HG02588 (cell line): ENCODE measurements at regions not wholly inside any gene's neighbourhood (a gene's known extent, or its start where the extent isn't known, plus 50 kb on each side); places are given as distances from the start of the nearest gene placed in this dataset.

Experiments used
- ATAC-seq: cut with Tn5 transposase; IDR thresholded peaks from one replicate; pipeline ENCODE4 v1.9.1; 2021; ENCODE audit warnings: mild to moderate bottlenecking, moderate library complexity; ENCODE audit not compliant: unreplicated experiment

DNA sequence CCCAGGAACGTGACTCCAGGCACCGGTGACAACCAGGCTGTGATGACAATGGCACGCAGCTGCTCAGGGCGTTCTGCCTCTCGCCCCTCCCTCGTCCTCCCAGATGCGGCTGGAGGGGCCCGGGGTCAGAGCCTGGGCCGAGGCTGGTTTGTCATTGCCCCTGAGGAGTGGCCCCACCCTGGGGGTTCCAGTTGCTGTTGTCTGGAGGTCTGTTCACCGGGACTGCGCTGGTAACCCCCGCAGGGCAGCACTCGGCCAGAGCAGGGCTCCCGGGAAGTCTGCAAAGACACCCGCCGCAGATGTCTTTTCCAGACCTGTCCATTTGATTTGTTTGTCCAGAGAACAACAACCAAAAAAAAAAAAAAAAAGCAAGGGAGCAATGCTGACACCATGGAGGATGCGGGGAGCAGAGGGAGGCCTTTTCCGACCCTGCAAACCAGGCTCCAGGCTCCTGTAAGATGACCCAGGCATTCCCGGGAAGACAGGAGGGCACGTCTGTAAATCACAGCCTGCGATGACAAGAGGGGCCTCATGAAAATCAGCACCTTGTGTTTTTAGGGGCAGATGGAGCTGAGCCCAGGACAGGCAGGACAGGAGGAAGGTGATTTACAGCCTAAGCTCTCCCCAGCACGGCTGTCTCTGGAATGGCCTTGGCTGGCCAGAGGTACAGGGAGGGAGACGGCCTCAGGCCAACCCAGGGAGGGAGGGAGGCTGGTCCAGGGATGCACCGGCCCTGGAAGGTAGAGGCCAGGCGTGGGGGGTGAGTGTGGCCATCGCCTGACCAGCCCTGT lies 189.3 kb downstream of the ERMARD start:
- no peak for ATAC-seq

DNA sequence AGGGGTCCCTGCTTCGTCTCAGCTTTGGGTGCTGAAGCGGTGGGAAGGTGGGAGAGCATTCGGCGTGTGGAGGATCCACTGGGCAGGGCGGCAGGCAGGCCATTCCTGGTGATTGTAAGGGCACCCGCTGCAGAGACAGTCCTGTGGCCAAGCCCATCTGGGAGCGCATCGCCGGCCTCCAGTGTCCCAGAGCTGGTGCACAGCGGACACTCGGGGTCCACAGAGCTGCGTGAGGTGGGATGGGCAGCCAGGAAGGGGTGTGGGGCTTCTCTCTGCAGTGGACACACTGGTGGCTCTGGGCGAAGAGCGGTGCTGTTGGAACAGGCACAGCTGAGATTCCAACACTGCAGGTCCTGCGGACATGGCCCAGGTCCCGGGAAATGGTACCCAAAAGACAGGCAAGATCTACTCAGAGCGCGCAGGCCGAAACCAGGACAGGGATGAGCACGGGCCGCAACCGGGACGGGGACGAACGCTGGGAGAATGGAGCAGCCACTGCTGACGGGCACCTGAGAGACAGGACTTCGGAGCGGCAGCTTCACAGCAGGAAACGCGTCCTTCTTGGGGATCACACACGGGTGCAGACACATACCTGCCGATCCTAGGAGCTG lies 188.2 kb downstream of the ERMARD start:
- ATAC-seq: no peak

DNA sequence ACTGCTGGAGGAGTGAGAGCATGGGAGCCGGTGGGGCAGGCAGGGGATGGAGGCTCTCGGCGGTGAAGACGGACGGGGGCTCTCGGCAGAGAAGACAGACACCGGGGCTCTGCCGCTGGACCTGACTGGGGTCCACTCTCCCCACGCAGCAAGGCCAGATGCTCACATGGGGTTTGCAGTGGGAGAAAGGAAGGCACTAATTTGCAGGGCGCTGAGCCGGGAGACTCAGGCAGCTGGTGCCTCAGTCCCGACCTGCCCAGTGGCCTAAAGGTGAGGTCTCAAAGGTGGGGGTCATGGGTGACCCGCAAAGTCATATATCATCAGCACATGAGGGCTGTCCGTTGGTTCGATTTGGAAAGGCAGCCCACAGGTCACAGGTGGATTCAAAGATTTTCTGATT lies 187.3 kb downstream of the ERMARD start:
- no peak for ATAC-seq

DNA sequence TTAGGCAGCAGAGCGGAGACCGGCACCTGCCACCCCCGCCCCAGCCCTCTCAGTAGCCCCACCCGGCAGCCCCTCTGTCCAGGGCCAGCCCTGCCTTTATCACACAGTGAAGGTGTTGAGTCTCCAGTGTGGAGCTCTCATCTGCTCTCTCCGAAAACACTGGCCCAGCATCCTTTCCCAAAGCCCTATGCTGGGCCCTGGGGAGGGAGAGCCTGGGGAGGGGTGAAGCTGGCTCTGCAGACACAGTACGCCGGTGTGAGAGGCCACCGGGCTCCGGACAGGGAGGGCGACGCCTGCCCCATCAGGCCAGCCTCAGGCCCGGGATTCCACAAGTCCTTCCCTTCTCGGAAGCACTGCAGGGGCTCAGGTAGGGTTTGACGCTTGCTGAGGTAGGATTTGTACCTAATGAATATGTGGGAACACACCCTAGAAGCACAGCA lies 186.9 kb downstream of the ERMARD start:
- no peak for ATAC-seq

DNA sequence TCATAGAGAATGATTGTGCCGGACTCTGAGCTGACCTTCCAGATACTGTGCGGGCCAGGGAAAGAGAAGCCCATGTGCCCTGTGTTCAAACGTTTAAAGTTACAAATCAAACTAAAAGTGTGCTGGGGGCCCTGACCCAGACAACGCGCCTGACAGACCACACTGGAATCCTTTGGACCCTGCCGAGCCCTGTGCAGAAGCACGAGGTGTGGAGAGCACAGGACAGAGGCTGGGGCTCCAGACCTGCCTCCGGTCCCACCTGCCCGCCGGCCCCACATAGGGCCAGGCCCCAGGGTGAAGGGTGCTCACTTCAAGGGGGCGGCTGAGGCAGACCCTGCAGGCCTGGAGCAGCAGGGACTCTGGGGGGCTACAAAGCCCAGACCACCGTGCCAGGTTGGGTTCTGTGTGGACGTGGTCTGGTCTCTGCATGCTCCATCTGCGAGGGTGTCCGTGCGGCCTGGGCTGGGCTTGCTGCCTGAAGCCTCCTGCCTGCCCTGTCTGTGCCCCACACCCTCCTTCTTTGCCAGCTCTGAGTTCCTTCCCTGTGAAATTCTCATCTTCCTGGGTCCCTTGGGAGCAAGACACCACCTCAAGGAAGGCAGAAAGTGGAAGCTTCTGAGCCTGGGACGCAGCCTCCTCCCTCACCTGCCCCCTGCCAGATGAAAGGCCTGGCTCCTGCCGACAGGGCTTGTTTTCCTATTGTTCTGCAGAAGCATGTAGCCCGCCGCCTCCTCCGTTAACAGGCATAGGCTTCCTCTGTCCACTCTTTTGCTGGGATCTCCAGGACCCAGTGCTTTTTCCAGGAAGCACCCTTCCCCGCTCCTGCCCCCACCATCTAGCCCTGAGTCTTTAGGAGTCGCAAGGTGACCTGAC lies 186.2 kb downstream of the ERMARD start:
- no peak for ATAC-seq

DNA sequence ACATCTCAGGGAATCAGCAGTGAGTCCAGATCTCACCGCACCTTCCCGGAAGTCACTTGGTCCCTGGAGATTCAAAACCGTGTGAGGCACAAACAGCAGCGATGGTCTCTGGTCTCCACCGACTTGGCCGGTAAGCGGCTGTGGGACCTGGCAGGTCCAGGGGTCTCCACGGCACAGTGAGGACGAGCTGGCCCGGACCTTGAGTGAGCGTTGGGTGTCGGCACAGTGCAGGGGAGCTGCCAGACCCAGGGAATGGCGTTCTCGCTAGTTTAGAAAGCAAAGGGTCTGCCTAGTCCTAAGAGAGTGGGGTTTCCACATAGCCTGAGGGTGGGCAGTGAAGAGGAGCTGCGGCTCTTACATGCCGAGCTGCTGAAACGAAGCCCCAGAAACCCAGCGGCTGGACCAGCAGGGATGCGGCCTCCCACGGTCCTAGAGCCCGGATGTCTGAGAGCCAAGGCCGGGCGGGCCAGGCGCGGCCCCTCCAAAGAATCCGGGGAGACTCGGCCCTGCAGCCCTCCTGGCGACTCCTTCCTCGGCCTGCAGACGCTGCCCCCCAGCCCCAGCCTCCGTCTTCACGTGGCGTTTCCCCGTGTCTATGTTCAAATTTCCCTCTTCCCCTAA lies 185.0 kb downstream of the ERMARD start:
- ATAC-seq: no peak

DNA sequence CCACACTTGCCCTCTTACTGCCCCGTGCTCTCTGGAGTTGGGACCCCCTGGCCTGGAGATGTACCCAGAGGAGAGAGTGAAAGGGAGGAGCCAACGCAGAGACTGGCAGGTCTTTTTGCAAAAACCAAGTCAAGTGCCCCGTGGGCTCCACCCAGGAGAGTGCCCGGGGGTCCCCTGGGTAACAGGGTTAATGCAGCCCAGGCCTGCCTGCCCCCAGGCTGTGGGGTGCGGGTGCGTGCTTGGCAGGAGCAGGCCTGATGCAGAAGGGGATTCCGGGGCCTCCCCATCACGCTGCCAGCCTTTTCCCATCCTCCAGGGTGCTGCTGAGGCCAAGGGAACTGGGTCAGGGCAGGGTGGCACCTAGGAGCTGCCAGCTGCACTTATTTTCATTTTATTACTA lies 184.4 kb downstream of the ERMARD start:
- ATAC-seq: no peak

DNA sequence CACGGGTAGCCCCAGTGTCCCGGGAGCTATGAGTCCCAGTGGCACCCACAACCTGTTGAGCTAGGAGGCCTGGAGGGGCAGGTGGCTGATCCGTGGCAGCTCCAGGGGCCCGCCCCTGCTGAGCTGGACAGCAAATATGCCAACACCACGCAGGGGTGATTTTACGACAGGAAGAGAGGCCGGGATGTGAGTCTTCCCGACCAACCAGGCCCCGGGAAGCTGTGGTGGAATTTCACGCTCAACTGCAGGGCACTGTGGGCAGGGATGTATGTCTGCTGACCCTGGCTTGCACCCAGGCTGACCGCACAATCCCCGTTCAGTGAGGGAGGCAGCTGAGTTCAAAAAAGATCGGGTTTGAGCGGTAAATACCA lies 183.9 kb downstream of the ERMARD start:
- no peak for ATAC-seq

DNA sequence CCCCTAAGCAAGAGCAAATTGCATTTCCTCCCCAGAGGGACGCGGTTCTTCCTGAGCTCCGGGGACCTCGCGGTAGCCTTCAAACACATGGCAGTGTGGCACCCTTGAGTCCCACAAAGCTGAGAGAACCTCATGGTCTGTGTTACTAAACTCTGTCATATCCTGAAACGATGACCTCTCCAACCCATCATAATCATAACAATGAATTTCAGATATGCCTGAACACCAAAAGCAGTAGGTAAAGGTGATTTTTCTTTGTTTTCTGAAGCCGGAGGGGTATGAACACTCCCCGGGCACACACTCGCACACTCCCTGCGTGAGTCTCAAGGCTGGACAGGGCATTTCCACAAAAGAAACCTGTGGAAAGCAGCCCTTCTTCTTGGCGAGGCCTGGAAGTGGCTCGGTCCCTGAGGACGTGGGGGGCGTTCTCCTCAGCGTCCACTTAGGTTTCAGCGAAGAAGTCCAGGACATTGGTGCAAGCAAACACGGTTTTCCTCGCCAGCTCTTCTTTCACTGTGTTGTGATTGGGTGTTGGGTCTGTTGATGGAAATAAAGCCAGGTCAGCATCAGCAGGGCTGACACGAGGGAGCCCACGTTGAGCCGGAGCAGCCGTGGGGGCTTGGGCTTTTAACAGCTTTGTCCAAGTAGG lies 183.4 kb downstream of the ERMARD start:
- no peak for ATAC-seq

DNA sequence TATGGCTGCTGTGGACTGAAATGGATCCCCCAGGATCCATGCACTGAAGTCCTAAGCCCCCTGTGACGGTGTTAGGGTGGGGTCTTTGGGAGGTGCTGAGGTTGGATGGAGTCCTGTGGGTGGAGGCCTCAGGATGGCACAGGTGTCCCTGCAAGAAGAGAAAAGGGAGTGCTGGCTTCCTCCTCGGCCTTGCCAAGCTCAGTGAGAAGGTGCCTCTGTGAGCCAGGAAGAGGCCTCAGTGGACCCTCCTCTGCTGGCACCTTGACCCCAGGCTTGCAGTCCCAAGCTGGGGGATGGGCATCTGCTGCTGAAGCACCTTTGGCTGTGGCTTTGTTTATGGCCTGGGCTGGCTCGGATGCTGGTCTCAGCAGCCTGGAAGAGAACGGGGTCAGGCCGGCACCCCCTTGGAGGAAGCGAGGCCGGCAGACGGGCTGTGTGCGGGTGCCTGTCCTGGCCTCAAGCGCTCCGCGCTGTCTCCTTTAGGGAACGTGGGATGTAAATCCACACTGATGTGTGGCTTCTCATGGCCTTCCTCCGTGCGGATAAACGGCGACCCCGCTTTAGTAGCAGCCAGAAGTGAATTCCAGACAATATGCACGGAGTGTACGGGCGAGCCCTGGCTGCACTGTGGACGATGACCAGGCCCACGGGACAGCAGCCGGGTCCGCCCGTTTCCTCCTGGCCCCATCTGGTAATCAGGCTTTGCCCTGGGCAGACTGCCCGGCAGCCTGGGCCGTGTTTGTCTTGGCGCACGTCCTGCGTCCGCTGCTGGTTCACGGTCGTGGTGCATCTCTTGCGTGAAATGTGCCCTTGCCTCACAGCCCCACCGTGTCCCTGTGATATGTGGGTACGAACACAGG lies 182.6 kb downstream of the ERMARD start:
- ATAC-seq: no peak

DNA sequence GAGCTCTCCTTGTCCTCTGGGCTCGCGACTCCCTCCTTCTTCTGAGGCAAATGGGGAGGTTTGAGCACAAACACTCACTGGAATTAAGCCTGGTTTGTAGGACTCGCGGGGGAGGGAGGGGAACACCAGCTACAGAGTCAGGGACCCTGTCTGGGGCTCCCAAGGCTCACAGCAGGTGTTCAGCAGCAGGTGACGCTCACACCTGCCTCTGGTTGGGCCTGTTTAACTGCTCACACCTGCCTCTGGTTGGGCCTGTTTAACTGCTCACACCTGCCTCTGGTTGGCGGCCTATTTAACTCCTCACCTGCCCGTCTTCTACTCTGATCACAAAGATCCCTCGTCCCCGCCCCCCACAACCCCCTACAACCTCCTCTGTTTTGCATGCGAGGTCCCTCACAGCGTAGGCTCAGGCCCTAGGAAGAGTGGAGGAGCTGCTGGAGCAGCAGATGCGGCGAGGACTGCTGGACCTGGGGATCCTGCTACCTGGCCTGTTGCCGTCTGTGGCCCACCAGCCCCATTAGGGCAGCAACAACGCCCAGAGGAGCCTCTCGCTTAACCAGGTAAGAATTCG lies 181.9 kb downstream of the ERMARD start:
- no peak for ATAC-seq

DNA sequence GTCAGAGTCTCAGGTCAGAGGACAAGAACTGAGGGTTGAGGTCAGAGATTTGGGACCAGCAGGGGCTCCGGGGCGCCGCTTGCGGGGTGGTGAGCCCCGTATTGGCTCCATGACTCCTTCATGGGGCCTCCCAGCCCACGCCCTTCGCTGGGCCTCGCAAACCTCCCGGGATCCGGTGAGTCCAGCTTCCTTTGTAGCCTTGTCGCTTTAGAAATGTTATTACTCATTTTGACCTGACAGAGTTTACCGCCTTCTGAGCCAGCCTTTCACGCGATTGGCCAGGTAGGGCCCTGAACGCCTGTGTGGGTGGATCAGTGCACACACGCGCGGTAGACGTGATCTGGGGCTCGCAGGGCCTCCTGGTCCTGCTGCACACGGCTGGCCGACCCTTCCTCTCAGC lies 181.1 kb downstream of the ERMARD start:
- ATAC-seq: no peak

DNA sequence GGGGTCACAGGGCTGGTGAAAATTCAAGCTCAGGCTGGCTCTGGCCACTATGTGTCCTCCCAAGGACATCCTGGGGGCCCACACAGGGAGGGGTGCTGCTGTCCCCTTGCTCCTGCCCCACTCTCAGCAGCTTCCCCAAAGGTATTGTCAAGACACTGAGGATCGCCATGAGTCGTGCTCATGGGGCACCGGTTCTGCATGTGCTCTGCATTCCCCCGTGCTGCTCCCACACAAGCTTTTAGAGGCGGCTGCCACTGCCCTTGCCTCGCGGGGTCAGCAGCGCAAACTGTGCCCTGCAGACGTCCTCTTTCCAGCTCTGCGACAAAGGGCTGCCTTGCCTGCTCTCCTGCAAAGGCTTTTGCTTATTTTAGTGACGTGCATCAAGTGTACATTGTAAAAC lies 179.8 kb downstream of the ERMARD start:
- ATAC-seq: no peak

DNA sequence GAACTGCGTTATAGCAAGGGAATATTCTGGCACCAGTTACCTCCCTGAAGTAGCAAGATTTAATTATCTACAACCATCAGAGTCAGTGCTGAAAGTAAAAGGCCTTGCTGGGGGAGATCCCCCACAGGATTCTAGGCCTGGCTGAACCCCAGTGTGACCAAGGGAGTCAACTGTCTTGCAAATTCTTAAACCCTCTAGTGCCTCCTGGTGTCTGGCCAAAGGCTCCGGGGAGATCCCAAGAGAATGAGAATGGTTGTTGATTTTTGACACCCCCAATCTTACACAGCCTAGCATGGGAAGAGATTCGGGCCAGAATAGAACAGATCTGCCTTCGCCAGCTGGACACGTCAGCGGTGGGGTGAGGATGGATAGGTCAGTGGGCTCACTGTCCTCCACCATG lies 179.4 kb downstream of the ERMARD start:
- no peak for ATAC-seq

DNA sequence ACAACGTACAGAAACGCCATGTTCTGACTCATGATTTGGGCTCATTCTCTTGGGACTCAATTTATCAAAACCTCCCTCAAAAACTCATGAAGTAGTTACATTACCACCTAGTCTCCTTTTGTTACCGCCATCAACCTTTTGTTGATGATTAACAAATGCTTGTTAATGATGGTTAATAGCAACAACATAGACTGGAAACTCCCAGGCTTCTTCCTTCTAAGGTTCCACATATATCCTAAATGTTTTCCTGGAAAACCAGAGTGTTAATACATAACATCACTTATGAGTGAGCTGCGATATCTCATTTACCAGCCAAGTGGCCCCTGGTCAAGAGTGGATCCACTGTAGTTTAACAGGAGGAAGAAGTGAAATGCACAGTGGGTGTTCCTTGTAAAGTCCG lies 176.3 kb downstream of the ERMARD start:
- no peak for ATAC-seq

DNA sequence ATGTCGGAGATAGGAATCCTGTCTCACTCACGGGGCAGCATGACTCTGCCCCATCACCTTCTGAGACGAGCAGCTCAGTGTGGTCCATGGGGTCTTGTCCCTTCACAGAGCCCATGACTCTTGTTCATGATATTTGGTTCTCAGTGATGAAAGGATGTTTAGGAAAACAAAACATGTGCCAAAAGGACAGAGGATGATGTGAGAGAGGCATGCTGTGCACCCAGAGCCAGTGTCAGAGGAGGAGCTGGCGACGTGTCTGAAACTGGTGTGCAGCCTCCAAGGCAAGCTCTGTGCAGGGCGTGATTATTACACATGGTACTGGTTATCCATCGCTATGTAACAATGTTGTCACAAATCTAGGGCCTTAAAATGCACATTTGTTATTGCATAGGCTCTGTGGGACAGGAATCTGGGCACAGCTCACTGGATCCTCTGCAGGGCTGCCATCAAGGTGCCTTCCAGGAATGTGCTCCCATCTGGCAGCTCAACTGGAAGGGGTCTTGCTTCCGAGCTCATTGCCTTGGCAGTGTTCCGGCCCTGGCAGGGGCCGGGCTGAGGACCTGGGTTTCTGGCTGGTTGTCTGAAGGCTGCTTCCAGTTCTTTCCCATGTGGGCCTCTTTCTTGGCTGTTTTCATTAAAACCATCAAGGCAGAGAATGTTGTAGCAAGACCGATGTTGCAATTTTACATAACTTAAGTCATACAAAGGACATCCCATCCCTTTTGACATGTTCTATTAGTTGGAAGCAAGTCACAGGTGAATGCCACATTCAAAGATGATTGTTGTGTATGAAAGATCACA lies 175.4 kb downstream of the ERMARD start:
- ATAC-seq: no peak

DNA sequence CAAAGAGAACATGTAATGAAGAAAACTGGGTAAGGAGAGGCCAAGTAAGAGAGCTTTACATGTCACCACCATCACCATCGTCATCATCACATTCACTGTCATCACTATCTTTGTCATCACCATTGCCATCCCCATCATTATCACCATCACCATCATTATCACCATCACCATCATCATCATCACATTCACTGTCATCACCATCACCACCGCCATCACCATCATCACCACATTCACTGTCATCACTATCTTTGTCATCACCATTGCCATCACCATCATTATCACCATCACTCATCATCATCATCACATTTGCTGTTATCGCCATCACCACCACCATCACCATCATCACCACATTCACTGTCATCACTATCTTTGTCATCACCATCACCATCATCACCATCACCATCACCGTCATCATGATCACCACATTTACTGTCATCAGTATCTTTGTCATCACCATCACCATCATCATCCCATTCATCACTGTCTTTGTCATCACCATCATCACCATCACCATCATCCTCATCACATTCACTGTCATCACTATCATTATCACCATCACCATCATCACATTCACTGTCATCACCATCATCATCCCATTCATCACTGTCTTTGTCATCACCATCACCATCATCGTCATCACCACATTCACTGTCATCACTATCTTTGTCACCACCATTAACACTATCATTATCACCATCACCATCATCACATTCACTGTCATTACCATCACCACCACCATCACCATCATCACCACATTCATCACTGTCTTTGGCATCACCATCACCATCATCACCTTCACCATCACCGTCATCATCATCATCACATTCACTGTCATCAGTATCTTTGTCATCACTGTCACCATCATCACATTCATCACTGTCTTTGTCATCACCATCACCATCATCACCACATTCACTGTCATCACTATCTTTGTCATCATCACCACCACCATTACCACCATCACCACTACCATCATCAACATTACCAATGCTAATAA lies 172.3 kb downstream of the ERMARD start:
- no peak for ATAC-seq
